Occipital lobe (tissue), 1 donor: ENCODE measurements at regions not wholly inside any gene's neighbourhood (a gene's known extent, or its start where the extent isn't known, plus 50 kb on each side); places are given as distances from the start of the nearest gene placed in this dataset.

Experiments used
- DNase-seq: peaks from one replicate; lab custom pipeline; 2025; lab: John Stamatoyannopoulos, UW

DNA sequence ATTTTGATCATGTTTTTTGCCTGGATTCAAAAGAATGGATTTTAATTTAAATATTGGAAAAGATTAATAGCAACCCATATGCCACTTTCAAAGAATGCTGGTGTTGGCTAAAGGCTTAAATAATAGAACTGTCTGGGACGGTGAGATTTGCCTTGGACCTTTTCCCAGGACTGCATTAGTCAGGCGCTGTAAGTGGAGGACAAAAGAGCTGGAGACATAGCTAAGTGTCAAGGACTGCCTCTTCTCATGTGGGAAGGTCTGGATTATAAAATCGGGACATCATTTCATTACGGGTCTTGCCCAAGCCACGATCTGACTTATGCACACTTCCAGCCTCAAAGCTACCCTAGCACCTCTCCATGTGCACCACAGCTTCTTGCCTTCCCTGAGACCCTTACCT is 458.5 kb upstream of the DEPDC1 start:
- DNase-seq = no peak

GRCh38 chr1:68958958-68959357 is 462.1 kb upstream of the DEPDC1 start:
- no peak for DNase-seq

- DNase-seq = no peak
Observed at GRCh38 chr1:68959461-68960030, 462.7 kb upstream of the DEPDC1 start.

- no peak for DNase-seq
Observed at GRCh38 chr1:68961143-68961542, 464.3 kb upstream of the DEPDC1 start.

- no peak for DNase-seq
Observed at GRCh38 chr1:68963353-68963752, 466.5 kb upstream of the DEPDC1 start.

GRCh38 chr1:68969441-68969840 is 472.6 kb upstream of the DEPDC1 start:
- no peak for DNase-seq

- no peak for DNase-seq
Observed at GRCh38 chr1:68970571-68970970, 473.7 kb upstream of the DEPDC1 start.

DNA sequence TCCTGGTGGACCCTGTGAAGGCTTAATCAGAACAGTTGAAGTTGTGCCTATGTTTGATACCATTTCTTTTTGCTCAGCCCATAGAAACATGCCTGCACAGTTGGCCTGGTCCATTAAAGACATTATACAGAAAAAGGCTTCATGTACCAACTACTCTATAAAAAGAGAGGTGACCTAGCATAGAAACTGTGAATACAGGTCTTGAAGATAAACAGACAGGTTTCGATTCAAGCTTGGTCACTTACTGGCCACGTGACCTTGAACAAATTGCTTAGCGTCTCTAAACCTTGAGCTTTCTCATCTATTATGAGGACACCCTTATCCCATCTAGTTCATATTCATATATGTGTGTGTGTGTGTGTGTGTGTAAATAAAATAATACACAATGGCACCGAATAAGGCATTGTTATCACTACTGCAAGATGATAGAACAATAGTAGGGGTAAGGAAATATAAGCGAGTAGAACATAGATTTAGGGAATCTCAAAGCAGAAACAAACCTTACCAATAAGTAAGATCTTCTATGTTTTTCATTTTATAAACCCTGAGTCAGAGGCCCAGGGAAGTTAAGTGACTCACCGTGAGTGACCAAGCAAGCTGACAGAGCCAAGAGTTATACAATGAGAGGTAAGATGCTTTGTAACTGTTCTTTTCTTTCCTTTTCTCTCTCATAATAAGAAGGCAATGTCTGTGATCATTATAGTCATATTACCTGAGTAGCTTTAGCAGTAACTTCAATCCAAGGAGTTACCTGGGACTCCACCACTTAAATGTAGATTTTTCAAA is 476.8 kb upstream of the DEPDC1 start:
- no peak for DNase-seq

DNA sequence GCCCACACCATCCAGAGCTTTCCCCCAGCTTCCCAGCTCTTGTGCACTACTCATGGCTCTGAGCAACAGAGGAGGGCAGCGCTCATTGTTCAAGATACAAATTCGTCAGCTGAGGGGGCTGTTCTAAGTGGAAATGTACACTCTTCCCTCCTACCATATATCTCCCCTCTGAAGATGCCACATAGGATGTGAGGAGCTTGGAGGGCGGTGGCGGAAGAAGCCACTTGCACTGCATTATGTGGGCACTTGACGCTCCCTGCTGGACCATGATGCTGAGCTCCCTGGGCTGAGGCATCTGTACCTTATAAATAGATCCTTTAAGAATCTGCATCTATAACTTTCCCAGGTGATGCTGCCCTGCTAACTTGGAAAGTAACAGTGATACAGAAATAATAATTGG is 477.6 kb upstream of the DEPDC1 start:
- no peak for DNase-seq

DNA sequence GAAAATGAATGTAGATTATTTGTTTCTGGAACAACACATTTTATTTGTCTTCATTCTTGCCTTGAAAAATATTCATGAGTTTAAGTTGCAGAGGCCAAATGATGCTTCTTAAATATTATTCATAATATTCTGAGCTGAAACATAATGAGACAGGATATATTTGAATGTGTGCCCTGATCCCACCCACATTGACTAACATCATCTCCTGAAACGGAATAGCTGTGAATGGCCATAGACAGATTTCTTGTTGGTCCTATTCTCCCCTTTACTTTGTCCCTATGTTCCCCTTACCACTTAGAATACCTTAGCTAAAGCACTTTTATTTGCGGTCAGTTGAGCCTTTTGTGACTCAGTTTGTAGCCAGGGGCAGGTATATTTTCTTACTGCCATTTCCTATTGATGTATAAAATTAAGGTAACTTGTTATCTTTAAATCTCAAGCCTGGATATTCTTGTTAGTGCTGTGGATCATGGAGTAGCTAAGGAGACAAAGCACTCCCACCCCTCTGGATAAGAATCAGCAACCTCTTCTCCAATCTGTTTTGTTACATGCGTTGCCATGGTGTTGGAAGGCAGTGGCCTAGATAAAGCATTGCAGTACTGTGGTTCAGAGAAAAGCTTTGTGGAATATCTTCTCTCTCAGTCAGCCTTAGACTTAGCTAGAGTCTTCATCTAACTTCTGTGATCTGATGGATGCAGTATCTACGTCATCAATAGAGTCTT is 478.5 kb upstream of the DEPDC1 start:
- DNase-seq = peak; percentile 25

- DNase-seq = no peak
Observed at GRCh38 chr1:68976916-68977610, 480.2 kb upstream of the DEPDC1 start.

GRCh38 chr1:68979891-68980290 is 483.0 kb upstream of the DEPDC1 start:
- no peak for DNase-seq

GRCh38 chr1:68984289-68984688 is 487.4 kb upstream of the DEPDC1 start:
- DNase-seq = no peak

DNA sequence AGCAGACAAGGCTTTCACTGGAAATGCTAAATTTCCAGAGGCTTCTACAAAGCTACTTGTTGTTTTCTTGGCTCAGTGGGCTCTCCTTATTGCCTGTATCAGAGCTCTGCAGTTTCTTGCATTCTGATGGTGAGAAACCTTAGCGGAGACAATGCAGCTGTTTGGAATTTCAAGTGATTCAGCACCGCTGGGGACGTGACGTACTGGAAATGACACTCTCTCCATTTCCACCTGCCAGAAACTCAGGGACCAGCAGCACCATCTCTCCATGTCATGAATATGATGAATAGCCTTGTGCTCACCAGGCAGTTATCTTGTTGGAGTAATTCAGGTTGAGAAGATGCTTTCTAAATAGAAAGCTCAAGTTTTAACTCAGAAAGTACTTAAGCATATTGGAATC is 497.2 kb upstream of the DEPDC1 start:
- DNase-seq = no peak

DNA sequence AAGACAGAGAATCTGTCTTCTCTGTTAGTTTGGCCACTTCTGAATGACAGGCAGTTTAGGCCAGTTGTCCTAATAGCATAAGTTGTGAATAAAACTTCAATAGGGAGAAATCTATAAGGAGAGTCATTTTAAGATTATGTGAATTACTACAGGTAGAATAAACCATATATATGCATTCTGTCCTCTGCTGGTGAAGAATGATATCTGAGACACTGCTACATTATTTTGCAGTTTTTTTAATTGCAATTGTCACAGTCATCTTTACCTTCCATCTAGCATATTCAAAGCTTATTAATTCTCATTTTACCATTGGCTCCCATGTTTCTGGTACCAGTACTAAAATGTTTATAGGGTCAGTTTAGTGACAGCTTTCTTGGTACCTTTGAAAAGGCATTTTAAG is 519.6 kb upstream of the DEPDC1 start:
- DNase-seq = no peak

GRCh38 chr1:69029649-69030048 is 532.8 kb upstream of the DEPDC1 start:
- DNase-seq = no peak

- no peak for DNase-seq
Observed at GRCh38 chr1:69038379-69038778, 529.3 kb upstream of the LRRC7 start.

DNA sequence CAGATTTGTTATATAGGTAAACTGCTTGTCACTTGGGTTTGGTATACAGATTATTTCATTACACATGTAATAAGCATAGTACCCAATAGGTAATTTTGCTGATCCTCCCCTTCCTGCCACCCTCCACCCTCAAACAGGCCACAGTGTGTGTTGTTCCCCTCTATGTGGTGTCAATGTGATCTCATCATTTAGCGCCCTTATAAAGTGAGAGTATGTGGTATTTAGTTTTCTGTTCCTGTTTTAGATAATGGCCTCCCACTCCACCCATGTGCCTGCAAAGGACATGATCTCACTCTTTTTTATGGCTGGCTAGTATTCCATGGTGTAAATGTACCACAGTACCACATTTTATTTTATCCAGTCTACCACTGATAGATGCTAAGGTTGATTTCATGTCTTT is 522.1 kb upstream of the LRRC7 start:
- DNase-seq = no peak

DNA sequence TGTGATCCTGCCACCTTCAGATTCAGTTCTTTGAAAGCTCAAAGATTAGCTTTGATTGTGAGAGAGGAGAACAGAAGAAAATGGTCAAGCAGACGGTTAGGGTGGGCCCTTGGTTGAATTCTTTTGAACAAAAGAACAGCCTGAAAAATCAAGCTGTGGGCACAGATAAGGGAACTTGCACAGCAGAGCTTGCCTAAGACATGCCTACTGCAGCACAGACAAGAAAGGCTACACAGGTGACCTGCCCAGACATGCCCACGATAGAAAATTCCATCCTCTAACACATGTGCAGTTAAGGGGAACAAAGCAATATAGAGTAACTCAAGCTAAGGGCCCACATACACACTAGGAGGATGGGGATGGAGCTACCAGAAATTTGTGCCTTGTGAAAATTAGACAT is 512.5 kb upstream of the LRRC7 start:
- DNase-seq = no peak

GRCh38 chr1:69058454-69058853 is 509.3 kb upstream of the LRRC7 start:
- no peak for DNase-seq

DNA sequence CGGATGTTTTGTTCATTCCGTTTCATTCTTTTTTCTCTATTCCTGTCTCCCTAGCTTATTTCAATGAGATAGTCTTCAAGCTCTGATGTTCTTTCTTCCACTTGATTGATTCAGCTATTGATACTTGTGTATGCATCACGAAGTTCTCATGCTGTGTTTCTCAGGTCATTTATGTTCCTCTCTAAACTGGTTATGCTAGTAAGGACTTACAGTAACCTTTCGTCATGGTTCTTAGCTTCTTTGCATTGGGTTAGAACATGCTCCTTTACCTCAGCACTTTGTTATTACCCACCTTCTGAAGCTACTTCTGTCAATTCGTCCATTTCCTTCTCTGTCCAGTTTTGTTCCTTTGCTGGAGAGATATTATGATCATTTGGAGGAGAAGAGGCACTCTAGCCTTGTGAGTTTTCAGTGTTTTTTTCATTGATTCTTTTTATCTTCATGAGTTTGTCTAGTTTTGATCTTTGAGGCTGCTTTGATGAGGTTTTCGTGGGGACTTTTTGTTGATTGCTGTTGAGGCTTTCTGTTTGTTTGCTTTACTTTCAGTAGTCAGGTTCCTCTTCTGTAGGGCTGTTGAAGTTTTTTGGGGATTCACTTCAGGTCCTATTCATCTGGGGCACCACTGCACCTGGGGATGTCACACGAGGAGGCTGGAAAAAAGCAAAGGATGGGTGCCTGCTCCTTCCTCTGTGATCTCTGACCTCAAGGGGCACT is 496.9 kb upstream of the LRRC7 start:
- no peak for DNase-seq

DNA sequence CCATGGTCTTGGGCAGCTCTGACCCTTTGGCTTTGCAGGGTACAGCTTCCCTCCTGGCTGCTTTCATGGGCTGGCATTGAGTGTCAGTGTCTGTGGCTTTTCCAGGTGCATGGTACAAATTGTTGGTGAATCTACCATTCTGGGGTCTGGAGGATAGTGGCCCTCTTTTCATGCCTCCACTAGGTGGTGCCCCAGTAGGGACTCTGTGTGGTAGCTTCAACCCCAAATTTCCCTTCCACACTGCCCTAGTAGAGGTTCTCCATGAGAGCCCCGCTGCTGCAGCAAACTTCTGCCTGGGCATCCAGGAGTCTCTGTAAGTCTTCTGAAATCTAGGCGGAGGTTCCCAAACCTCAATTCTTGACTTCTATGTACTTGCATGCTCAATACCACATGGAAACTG is 494.5 kb upstream of the LRRC7 start:
- DNase-seq = no peak
